ENCODE measurements at regions not wholly inside any gene's neighbourhood (a gene's known extent, or its start where the extent isn't known, plus 50 kb on each side); places are given as distances from the start of the nearest gene placed in this dataset.

- Histone ChIP-seq H3K9me3 (no peaks in the 10 kb centered on the region), H3K27me3 (ENCODE audit: insufficient read depth) (no peaks in the 10 kb centered on the region), H3K4me1 (ENCODE audit: control insufficient read depth in 1 of 2, insufficient read depth in 2 of 2, low read depth in 1 of 2, low read length in 1 of 2) (no peaks in the 10 kb centered on the region), H3K79me2 (ENCODE audit: insufficient read depth) (no peaks in the 10 kb centered on the region), H2AFZ (ENCODE audit: low read depth) (no peak overlapping the region), H3F3A (replicated peaks; ENCODE audit: insufficient read depth) (no peaks in the 10 kb centered on the region), H3K36me3 (replicated peaks in 1 of 2; ENCODE audit: control insufficient read depth in 1 of 2, insufficient read depth in 2 of 2, low read length in 1 of 2) (no peaks in the 10 kb centered on the region), H3K9me2 (no peaks in the 10 kb centered on the region), H3K4me3 (ENCODE audit: low read depth in 2 of 2, low read length in 1 of 2) (no peak overlapping the region; a peak in 1 of 4 replicates), H3K4me2 (no peak overlapping the region), H3K27ac (ENCODE audit: low read depth in 2 of 2, low read length in 1 of 2) (no peak overlapping the region), H4K20me1 (ENCODE audit: insufficient read depth) (no peaks in the 10 kb centered on the region), H3K9ac (no peak overlapping the region)
- POLR2A ChIA-PET, result no interaction called here
- no peak for TF ChIP-seq RFX5 (IDR thresholded peaks at IDR 0.05; ENCODE audit: low read length)
- no peak for TF ChIP-seq USF2 (IDR thresholded peaks at IDR 0.05; ENCODE audit: borderline replicate concordance, low read depth, low read length)
- no peak for TF ChIP-seq SIN3A (IDR thresholded peaks at IDR 0.05; ENCODE audit: borderline replicate concordance, low read depth, low read length)
- TF ChIP-seq REST (IDR thresholded peaks at IDR 0.05; ENCODE audit: low read depth, low read length), result no peak
- peak; percentile 41 for TF ChIP-seq SMC3 (IDR thresholded peaks at IDR 0.05; ENCODE audit: low read depth, low read length)
- no peak for TF ChIP-seq TCF12 (IDR thresholded peaks at IDR 0.05)
- peak; percentile 81 for TF ChIP-seq CTCF (IDR thresholded peaks at IDR 0.05)
- TF ChIP-seq GATA2 (CRISPR knock-in tag; IDR thresholded peaks at IDR 0.05), result no peak
- peak; percentile 59 for TF ChIP-seq RAD21 (IDR thresholded peaks at IDR 0.05; ENCODE audit: low read length)
- TF ChIP-seq FOXM1 (IDR thresholded peaks at IDR 0.05; ENCODE audit: low read depth), result no peak
- WGBS (ENCODE audit: low lambda C conversion rate), result 6% methylated on average over 2 of the region's 2 CpGs
- peak; percentile 34 for DNase-seq
- CTCF ChIA-PET, result interaction anchor here (0.6 to 2.5 kb wide), 33 partner anchors 9 to 768 kb away, joined by 3 to 28 read pairs (median 3); no protein-coding TSS in a partner anchor
Measured at GRCh38 chr3:76585794-76586392, 454.0 kb upstream of the ROBO2 start.

GRCh38 chr3:76586471-76586870 lies 453.4 kb upstream of the ROBO2 start:
- H3K36me3 ChIP-seq (replicated peaks in 1 of 2; ENCODE audit: control insufficient read depth in 1 of 2, insufficient read depth in 2 of 2, low read length in 1 of 2), result no peaks in the 10 kb centered on the region
- no peaks in the 10 kb centered on the region for H3K27me3 ChIP-seq (ENCODE audit: insufficient read depth)
- H3K9ac ChIP-seq, result no peak overlapping the region
- POLR2A ChIA-PET, result no interaction called here
- no peak overlapping the region for H3K4me3 ChIP-seq (ENCODE audit: low read depth in 2 of 2, low read length in 1 of 2)
- no peak for DNase-seq
- no peaks in the 10 kb centered on the region for H3K9me3 ChIP-seq
- CTCF ChIA-PET, result interaction anchor here (0.6 to 2.5 kb wide), 19 partner anchors 9 to 763 kb away, joined by 3 to 28 read pairs (median 4); no protein-coding TSS in a partner anchor
- H3K79me2 ChIP-seq (ENCODE audit: insufficient read depth), result no peaks in the 10 kb centered on the region
- TF ChIP-seq TEAD4 (IDR thresholded peaks at IDR 0.05; ENCODE audit: borderline replicate concordance, insufficient read depth) (no peak), FOSL2 (IDR thresholded peaks at IDR 0.05; ENCODE audit: borderline replicate concordance, low read depth) (no peak), POLR2AphosphoS5 (IDR thresholded peaks at IDR 0.05; ENCODE audit: low read depth, low read length) (no peak), TCF12 (IDR thresholded peaks at IDR 0.05) (no peak), CHD2 (IDR thresholded peaks at IDR 0.05; ENCODE audit: low read length, partially characterized antibody) (no peak), USF1 (IDR thresholded peaks at IDR 0.05; ENCODE audit: borderline replicate concordance, low read depth) (no peak), MAX (IDR thresholded peaks at IDR 0.05; ENCODE audit: low read depth) (no peak)
- H2AFZ ChIP-seq (ENCODE audit: low read depth), result no peak overlapping the region
- no peak overlapping the region for H3K27ac ChIP-seq (ENCODE audit: low read depth in 2 of 2, low read length in 1 of 2)
- H3K4me1 ChIP-seq (ENCODE audit: control insufficient read depth in 1 of 2, insufficient read depth in 2 of 2, low read depth in 1 of 2, low read length in 1 of 2), result no peaks in the 10 kb centered on the region
- no peak overlapping the region for H3K4me2 ChIP-seq
- no peaks in the 10 kb centered on the region for H3K9me2 ChIP-seq
- H4K20me1 ChIP-seq (ENCODE audit: insufficient read depth), result no peaks in the 10 kb centered on the region
- H3F3A ChIP-seq (replicated peaks; ENCODE audit: insufficient read depth), result no peaks in the 10 kb centered on the region
